ENCODE measurements at regions not wholly inside any gene's neighbourhood (a gene's known extent, or its start where the extent isn't known, plus 50 kb on each side); places are given as distances from the start of the nearest gene placed in this dataset.

DNA sequence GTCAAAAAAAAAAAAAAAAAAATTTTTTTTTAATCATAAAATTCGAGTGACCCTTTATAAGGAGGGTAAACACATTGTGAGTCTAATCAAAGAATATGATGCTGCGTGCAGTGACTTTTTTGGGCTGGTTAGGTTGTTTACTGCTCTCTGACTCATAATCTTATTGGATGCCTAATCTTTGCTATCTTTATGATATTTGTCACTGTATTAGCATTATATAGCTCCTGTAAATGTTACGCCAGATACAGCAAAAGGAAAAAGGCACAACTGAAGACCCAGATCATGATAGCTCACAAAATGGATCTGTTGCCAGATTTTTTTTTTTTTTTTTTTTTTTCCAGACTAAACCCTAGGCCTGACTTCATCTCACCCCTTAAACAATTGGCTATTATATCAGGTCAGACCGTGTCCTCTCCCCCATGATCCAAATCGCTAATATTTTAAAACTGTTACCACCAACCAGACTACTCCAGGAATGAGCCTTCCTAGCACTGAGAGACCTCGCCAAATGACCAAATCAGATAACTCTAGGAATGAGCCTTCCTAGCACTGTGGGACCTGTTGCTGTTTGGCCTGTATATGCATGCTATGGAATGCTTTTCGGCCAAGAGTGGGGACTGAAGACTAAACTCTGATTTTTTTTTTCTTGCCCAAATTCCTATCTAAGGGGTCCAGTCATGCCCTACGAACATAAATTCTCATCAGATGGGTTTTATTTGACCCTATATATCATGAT, 131.7 kb upstream of the MYO10 start:
- TF ChIP-seq POLR2A (IDR thresholded peaks at IDR 0.05) (no peak), CTCF (IDR thresholded peaks at IDR 0.05) (no peak)

Data from prostate gland (tissue), 2 donors.